ENCODE measurements at regions not wholly inside any gene's neighbourhood (a gene's known extent, or its start where the extent isn't known, plus 50 kb on each side); places are given as distances from the start of the nearest gene placed in this dataset.

- DNase-seq (ENCODE audit: low spot score): no peak
Measured at GRCh38 chr4:144465546-144465945, 180.4 kb upstream of the HHIP start.

GRCh38 chr4:144480068-144480467, 165.9 kb upstream of the HHIP start:
- no peak for DNase-seq (ENCODE audit: low spot score)

GRCh38 chr4:144489831-144490230, 156.1 kb upstream of the HHIP start:
- no peak for DNase-seq (ENCODE audit: low spot score)

GRCh38 chr4:144494280-144494679, 151.7 kb upstream of the HHIP start:
- DNase-seq (ENCODE audit: low spot score): no peak

GRCh38 chr4:144495944-144496343, 150.0 kb upstream of the HHIP start:
- DNase-seq (ENCODE audit: low spot score): no peak

- no peak for DNase-seq (ENCODE audit: low spot score)
Measured at GRCh38 chr4:144499777-144500176, 146.2 kb upstream of the HHIP start.

GRCh38 chr4:144501231-144501780, 144.7 kb upstream of the HHIP start:
- DNase-seq (ENCODE audit: low spot score): no peak

- DNase-seq (ENCODE audit: low spot score): no peak
Measured at GRCh38 chr4:144504883-144505282, 141.1 kb upstream of the HHIP start.

GRCh38 chr4:144507311-144508101, 138.4 kb upstream of the HHIP start:
- no peak for DNase-seq (ENCODE audit: low spot score)

GRCh38 chr4:144509088-144510015, 136.6 kb upstream of the HHIP start:
- DNase-seq (ENCODE audit: low spot score): no peak

GRCh38 chr4:144514736-144515135, 131.2 kb upstream of the HHIP start:
- DNase-seq (ENCODE audit: low spot score): no peak

GRCh38 chr4:144518181-144518895, 127.6 kb upstream of the HHIP start:
- no peak for DNase-seq (ENCODE audit: low spot score)

- no peak for DNase-seq (ENCODE audit: low spot score)
Measured at GRCh38 chr4:144531841-144532240, 114.1 kb upstream of the HHIP start.

GRCh38 chr4:144547678-144548298, 98.2 kb upstream of the HHIP start:
- DNase-seq (ENCODE audit: low spot score): no peak

GRCh38 chr4:144556636-144557035, 89.3 kb upstream of the HHIP start:
- DNase-seq (ENCODE audit: low spot score): no peak

GRCh38 chr4:144557404-144557803, 88.6 kb upstream of the HHIP start:
- no peak for DNase-seq (ENCODE audit: low spot score)

GRCh38 chr4:144562019-144562705, 83.8 kb upstream of the HHIP start:
- DNase-seq (ENCODE audit: low spot score): no peak

GRCh38 chr4:144564358-144564757, 81.6 kb upstream of the HHIP start:
- no peak for DNase-seq (ENCODE audit: low spot score)

- no peak for DNase-seq (ENCODE audit: low spot score)
Measured at GRCh38 chr4:144565527-144566195, 80.3 kb upstream of the HHIP start.

- DNase-seq (ENCODE audit: low spot score): no peak
Measured at GRCh38 chr4:144572660-144573059, 73.3 kb upstream of the HHIP start.

- DNase-seq (ENCODE audit: low spot score): no peak
Measured at GRCh38 chr4:144574000-144574399, 72.0 kb upstream of the HHIP start.
